ENCODE measurements at regions not wholly inside any gene's neighbourhood (a gene's known extent, or its start where the extent isn't known, plus 50 kb on each side); places are given as distances from the start of the nearest gene placed in this dataset.
"Not testable (repeated sequence)": the region's sequence is repeated elsewhere in the genome, so short reads cannot be mapped to it uniquely, and the experiment has no call there.

DNA sequence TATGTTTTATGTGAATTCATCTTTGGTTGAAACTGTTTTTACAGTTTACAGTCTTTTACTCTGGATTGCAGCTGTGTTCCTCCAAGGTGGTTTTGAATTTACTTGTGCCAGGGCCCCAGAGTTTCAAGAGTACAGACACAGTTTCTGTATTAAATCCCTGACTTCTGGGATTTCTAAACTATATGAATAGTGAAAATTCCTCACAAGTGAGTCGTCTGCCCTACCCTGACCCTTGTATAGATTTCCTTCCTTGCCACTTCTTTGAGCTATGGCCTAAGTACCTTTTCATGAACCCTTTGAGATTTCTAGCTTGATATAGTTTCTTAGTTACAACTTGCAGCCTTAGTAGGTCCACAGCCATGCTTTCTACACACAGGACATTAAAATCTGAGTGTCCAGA, 700.8 kb downstream of the CDY1 start:
- TF ChIP-seq POLR2AphosphoS5, EP300, POLR2A (IDR thresholded peaks at IDR 0.05): not testable (repeated sequence)
- TF ChIP-seq, protein P1, sequence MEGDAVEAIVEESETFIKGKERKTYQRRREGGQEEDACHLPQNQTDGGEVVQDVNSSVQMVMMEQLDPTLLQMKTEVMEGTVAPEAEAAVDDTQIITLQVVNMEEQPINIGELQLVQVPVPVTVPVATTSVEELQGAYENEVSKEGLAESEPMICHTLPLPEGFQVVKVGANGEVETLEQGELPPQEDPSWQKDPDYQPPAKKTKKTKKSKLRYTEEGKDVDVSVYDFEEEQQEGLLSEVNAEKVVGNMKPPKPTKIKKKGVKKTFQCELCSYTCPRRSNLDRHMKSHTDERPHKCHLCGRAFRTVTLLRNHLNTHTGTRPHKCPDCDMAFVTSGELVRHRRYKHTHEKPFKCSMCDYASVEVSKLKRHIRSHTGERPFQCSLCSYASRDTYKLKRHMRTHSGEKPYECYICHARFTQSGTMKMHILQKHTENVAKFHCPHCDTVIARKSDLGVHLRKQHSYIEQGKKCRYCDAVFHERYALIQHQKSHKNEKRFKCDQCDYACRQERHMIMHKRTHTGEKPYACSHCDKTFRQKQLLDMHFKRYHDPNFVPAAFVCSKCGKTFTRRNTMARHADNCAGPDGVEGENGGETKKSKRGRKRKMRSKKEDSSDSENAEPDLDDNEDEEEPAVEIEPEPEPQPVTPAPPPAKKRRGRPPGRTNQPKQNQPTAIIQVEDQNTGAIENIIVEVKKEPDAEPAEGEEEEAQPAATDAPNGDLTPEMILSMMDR (IDR thresholded peaks at IDR 0.05): not testable (repeated sequence)

Data from sigmoid colon (tissue), 4 donors.